HCT116 (cell line): ENCODE measurements at regions not wholly inside any gene's neighbourhood (a gene's known extent, or its start where the extent isn't known, plus 50 kb on each side); places are given as distances from the start of the nearest gene placed in this dataset.
A peak's percentile ranks its signal among the peaks of the same experiment; 100 is the strongest.

ENCODE experiments used
- ATAC-seq: fragments of 200-7000 bp; cut with Tn5 transposase; 2 replicates; pipeline ENCODE4 v1.9.1; 2020; ENCODE audit warnings: mild to moderate bottlenecking, moderate library complexity
- BruUV-seq: library from RNA; stranded (reverse); fragments of 400-500 nt; replicated peaks from 2 replicates; lab custom pipeline; 2021; lab: Mats Ljungman, UMichigan
- CTCF ChIA-PET: fragments of 300-600 bp; sonication (Branson Sonifier 250); formaldehyde crosslinking; loops from one replicate; lab custom pipeline; 2021; ENCODE audit warnings: antibody characterized with exemption; lab: Charles Lee
- POLR2A ChIA-PET: fragments of 300-600, 350-600 bp; sonication (Branson Sonifier 250); formaldehyde crosslinking; loops from one replicate; lab custom pipeline; 2021; ENCODE audit warnings: antibody characterized with exemption; lab: Charles Lee
- RAD21 ChIA-PET, 2 experiments: fragments of 300-600 bp; sonication (Branson Sonifier 250); formaldehyde crosslinking; loops; one replicate each; lab custom pipeline; 2023; ENCODE audit warnings: low total read pairs in 2 of 2; ENCODE audit not compliant: uncharacterized antibody in 2 of 2, unreplicated experiment in 2 of 2, low non-redundant PET in 1 of 2; lab: Charles Lee
- DNase-seq: peaks from one replicate; pipeline ENCODE4 v3.0.0-alpha.2; 2010; ENCODE audit warnings: low read depth, low spot score
- H2AFZ ChIP-seq: fragments of 200-600 bp; shearing (Covaris generic), sonication (generic); 2 replicates; pipeline ENCODE4 v1.6.1; 2017; ENCODE audit warnings: low read depth, mixed run types, mixed read lengths, antibody characterized with exemption, low read length; ENCODE audit not compliant: poor library complexity, severe bottlenecking
- H3K27ac ChIP-seq: 2 replicates; pipeline ENCODE4 v1.5.1; 2012; ENCODE audit warnings: low read depth, low read length
- H3K27me3 ChIP-seq: fragments of 200-600 bp; sonication (generic); 2 replicates; pipeline ENCODE4 v1.6.1; 2016; ENCODE audit warnings: mixed run types, low read length, mixed read lengths; ENCODE audit not compliant: insufficient read depth
- H3K36me3 ChIP-seq, 2 experiments: fragments of 200-500 bp in 1 of 2; fragments of 200-600 bp in 1 of 2; sonication (Bioruptor generic) in 1 of 2; sonication (generic) in 1 of 2; 2 replicates each; pipeline versions ENCODE4 v1.5.1 to v1.6.1; 2014 to 2016; ENCODE audit warnings: low read length in 2 of 2, inconsistent platforms in 1 of 2, mixed read lengths in 1 of 2, mixed run types in 1 of 2; ENCODE audit not compliant: insufficient read depth in 2 of 2, control insufficient read depth in 1 of 2
- H3K4me1 ChIP-seq, 2 experiments: fragments of 200-600 bp in 1 of 2; sonication (generic) in 1 of 2; 2 replicates each; pipeline versions ENCODE4 v1.5.1 to v1.6.1; 2012 to 2017; ENCODE audit warnings: low read length in 2 of 2, inconsistent platforms in 1 of 2, mild to moderate bottlenecking in 1 of 2, mixed read lengths in 1 of 2, mixed run types in 1 of 2, moderate library complexity in 1 of 2; ENCODE audit not compliant: insufficient read depth in 2 of 2, control insufficient read depth in 1 of 2
- H3K4me2 ChIP-seq: fragments of 200-600 bp; sonication (generic); 2 replicates; pipeline ENCODE4 v1.6.1; 2017; ENCODE audit warnings: mixed run types, low read length, mixed read lengths
- H3K4me3 ChIP-seq, 2 experiments: fragments of 200-600 bp in 1 of 2; sonication (generic) in 1 of 2; replicated peaks in 1 of 2; 2 replicates each; pipeline ENCODE4 v1.5.1; 2011 to 2016; ENCODE audit warnings: low read length in 2 of 2, control low read depth in 1 of 2, low read depth in 1 of 2, mild to moderate bottlenecking in 1 of 2, mixed read lengths in 1 of 2, mixed run types in 1 of 2
- H3K79me2 ChIP-seq: fragments of 200-600 bp; sonication (generic); 2 replicates; pipeline ENCODE4 v1.6.1; 2017; ENCODE audit warnings: mild to moderate bottlenecking, mixed run types, low read length, moderate library complexity, mixed read lengths; ENCODE audit not compliant: insufficient read depth
- H3K9ac ChIP-seq: fragments of 200-600 bp; sonication (generic); 2 replicates; pipeline ENCODE4 v1.6.1; 2016; ENCODE audit warnings: low read length, mixed read lengths
- H3K9me2 ChIP-seq: fragments of 200-600 bp; sonication (generic), shearing (Covaris generic); 2 replicates; pipeline ENCODE4 v1.6.1; 2017; ENCODE audit warnings: mixed run types, mild to moderate bottlenecking, moderate library complexity; ENCODE audit not compliant: insufficient read depth
- H3K9me3 ChIP-seq, 2 experiments: fragments of 200-500 bp in 1 of 2; fragments of 200-600 bp in 1 of 2; sonication (Bioruptor generic) in 1 of 2; sonication (generic) in 1 of 2; 2 replicates each; pipeline ENCODE4 v1.6.1; 2014 to 2017; ENCODE audit warnings: low read length in 2 of 2, mixed read lengths in 2 of 2, inconsistent platforms in 1 of 2, low read depth in 1 of 2, mild to moderate bottlenecking in 1 of 2, mixed run types in 1 of 2, moderate library complexity in 1 of 2; ENCODE audit not compliant: control insufficient read depth in 1 of 2, insufficient read depth in 1 of 2
- H4K20me1 ChIP-seq: fragments of 200-600 bp; sonication (generic), shearing (Covaris generic); 2 replicates; pipeline ENCODE4 v1.6.1; 2017; ENCODE audit warnings: mixed run types, mild to moderate bottlenecking, moderate library complexity; ENCODE audit not compliant: insufficient read depth
- ELF1 ChIP-seq: IDR thresholded peaks from 2 replicates; pipeline ENCODE4 v1.6.1; 2012; ENCODE audit warnings: low read depth, borderline replicate concordance
- FOSL1 ChIP-seq: IDR thresholded peaks from 2 replicates; pipeline ENCODE4 v1.6.1; 2012; ENCODE audit warnings: low read depth
- JUND ChIP-seq: IDR thresholded peaks from 2 replicates; pipeline ENCODE4 v1.6.1; 2012
- POLR2A ChIP-seq: IDR thresholded peaks from 2 replicates; pipeline ENCODE4 v1.7.0; 2011; ENCODE audit warnings: borderline replicate concordance; ENCODE audit not compliant: insufficient read depth, insufficient read length; ENCODE audit errors: extremely low read depth
- POLR2AphosphoS5 ChIP-seq: IDR thresholded peaks from 2 replicates; pipeline ENCODE4 v1.6.1; 2011; ENCODE audit warnings: mild to moderate bottlenecking, low read depth, low read length, moderate library complexity
- RAD21 ChIP-seq: IDR thresholded peaks from 2 replicates; pipeline ENCODE4 v1.6.1; 2012; ENCODE audit warnings: low read depth, mild to moderate bottlenecking
- SIN3A ChIP-seq: IDR thresholded peaks from 2 replicates; pipeline ENCODE4 v1.6.1; 2012; ENCODE audit warnings: low read depth
- SP1 ChIP-seq: IDR thresholded peaks from 2 replicates; pipeline ENCODE4 v1.6.1; 2012; ENCODE audit warnings: low read depth
- TCF7L2 ChIP-seq: IDR thresholded peaks from 2 replicates; pipeline ENCODE4 v1.7.0; 2011; ENCODE audit warnings: borderline replicate concordance, inconsistent platforms; ENCODE audit not compliant: insufficient read depth, insufficient read length; ENCODE audit errors: extremely low read depth
- YY1 ChIP-seq: IDR thresholded peaks from 2 replicates; pipeline ENCODE4 v1.6.1; 2011; ENCODE audit warnings: low read length, low read depth, moderate library complexity, mild to moderate bottlenecking; ENCODE audit not compliant: insufficient replicate concordance; ENCODE audit errors: extremely low read depth
- ZFX ChIP-seq: fragments of 450-650 bp; IDR thresholded peaks from 2 replicates; pipeline ENCODE4 v1.6.1; 2017
- ZNF274 ChIP-seq: fragments of 200-500 bp; sonication (Bioruptor generic); IDR thresholded peaks from 2 replicates; pipeline ENCODE4 v1.6.1; 2014; ENCODE audit warnings: mild to moderate bottlenecking, low read depth, low read length, inconsistent platforms
- intact Hi-C: fragments of 100-400 bp; cut with micrococcal nuclease; formaldehyde crosslinking; loops from 2 replicates; pipeline ENCODE4 v1.10.0; 2022
- TF ChIP-seq, protein P1 (sequence below): IDR thresholded peaks from 2 replicates; pipeline ENCODE4 v1.6.1; 2011; ENCODE audit warnings: mild to moderate bottlenecking, low read length, moderate library complexity; ENCODE audit not compliant: insufficient replicate concordance; ENCODE audit errors: extremely low read depth
- TF ChIP-seq, protein P2 (sequence below): IDR thresholded peaks from 2 replicates; pipeline ENCODE4 v1.6.1; 2012

DNA sequence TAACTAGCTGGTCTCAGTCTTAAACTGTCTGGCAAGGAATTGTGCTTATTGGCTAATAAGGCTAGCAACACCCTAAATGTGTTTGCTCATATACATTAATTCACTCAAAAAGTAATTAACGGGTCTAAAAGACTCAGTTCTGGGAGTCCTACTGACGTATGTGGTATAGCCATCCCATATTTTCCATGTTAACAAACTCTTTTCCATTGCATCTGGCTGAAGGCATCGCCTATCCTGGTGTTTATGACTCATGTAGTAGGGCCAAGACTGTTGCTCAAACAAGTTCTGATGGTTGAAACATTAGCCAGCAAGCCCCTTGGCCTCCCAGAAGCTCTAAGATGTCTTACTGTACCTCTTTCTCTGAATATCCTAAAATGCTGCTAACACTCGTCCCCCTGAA, 98.5 kb downstream of the PHLDA1 start (continued):
- TF ChIP-seq YY1 (no peak), ZNF274 (no peak)

DNA sequence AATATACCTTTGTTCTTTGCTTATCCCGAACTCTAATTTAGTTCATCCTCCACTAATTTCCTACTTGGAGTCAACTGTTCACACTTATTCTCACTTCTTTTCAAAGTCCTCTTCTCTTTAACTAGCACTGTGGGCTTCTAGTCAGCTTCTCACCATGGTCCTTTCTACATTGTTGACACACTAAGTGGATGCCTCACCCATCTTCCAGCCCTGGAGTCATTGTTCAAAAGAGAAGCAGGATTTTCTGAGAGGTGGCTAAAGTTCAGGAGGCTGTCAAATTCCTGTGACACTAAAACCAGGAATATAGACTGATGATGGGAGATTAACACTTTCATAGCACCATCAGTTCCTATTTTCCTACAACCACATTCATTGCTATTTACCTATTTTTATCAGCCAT, 99.3 kb downstream of the PHLDA1 start:
- H3K9me2 ChIP-seq: no peaks in the 10 kb centered on the region
- no peaks in the 10 kb centered on the region for H4K20me1 ChIP-seq
- intact Hi-C loops: no loop called here
- no peaks in the 10 kb centered on the region for H3K79me2 ChIP-seq
- H3K9me3 ChIP-seq: no peaks in the 10 kb centered on the region
- ChIA-PET POLR2A (interaction anchor here (0.7 to 1.2 kb wide), 2 partner anchors 37 to 55 kb away, joined by 3 to 5 read pairs; no protein-coding TSS in a partner anchor), CTCF (no interaction called here), RAD21 (no interaction called here)
- TF ChIP-seq ZFX: no peak
- no peak for TF ChIP-seq ELF1
- TF ChIP-seq SIN3A: no peak
- no peak for TF ChIP-seq POLR2A
- TF ChIP-seq SP1: no peak
- no peak for TF ChIP-seq JUND
- no peak for TF ChIP-seq ZNF274
- TF ChIP-seq, protein P1, sequence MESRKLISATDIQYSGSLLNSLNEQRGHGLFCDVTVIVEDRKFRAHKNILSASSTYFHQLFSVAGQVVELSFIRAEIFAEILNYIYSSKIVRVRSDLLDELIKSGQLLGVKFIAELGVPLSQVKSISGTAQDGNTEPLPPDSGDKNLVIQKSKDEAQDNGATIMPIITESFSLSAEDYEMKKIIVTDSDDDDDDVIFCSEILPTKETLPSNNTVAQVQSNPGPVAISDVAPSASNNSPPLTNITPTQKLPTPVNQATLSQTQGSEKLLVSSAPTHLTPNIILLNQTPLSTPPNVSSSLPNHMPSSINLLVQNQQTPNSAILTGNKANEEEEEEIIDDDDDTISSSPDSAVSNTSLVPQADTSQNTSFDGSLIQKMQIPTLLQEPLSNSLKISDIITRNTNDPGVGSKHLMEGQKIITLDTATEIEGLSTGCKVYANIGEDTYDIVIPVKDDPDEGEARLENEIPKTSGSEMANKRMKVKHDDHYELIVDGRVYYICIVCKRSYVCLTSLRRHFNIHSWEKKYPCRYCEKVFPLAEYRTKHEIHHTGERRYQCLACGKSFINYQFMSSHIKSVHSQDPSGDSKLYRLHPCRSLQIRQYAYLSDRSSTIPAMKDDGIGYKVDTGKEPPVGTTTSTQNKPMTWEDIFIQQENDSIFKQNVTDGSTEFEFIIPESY: no peak
- no peak for TF ChIP-seq FOSL1
- TF ChIP-seq RAD21: no peak
- no peak for TF ChIP-seq TCF7L2
- TF ChIP-seq, protein P2, sequence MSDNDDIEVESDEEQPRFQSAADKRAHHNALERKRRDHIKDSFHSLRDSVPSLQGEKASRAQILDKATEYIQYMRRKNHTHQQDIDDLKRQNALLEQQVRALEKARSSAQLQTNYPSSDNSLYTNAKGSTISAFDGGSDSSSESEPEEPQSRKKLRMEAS: no peak
- no peak for TF ChIP-seq POLR2AphosphoS5
- H3K27me3 ChIP-seq: no peaks in the 10 kb centered on the region
- H3K4me2 ChIP-seq: peak overlapping the region; percentile 57
- peak overlapping the region; percentile 95 for H3K27ac ChIP-seq
- ATAC-seq (no peak), DNase-seq (no peak)
- H3K4me3 ChIP-seq: no peak overlapping the region
- peak overlapping the region; percentile 52 for H3K9ac ChIP-seq
- BruUV-seq: no TSS peak
- no peaks in the 10 kb centered on the region for H3K36me3 ChIP-seq
- H2AFZ ChIP-seq: no peak overlapping the region
- H3K4me1 ChIP-seq: peaks cover 41 to 73% of the 10 kb centered on the region in 2 experiments
